ENCODE measurements at regions not wholly inside any gene's neighbourhood (a gene's known extent, or its start where the extent isn't known, plus 50 kb on each side); places are given as distances from the start of the nearest gene placed in this dataset.

DNA sequence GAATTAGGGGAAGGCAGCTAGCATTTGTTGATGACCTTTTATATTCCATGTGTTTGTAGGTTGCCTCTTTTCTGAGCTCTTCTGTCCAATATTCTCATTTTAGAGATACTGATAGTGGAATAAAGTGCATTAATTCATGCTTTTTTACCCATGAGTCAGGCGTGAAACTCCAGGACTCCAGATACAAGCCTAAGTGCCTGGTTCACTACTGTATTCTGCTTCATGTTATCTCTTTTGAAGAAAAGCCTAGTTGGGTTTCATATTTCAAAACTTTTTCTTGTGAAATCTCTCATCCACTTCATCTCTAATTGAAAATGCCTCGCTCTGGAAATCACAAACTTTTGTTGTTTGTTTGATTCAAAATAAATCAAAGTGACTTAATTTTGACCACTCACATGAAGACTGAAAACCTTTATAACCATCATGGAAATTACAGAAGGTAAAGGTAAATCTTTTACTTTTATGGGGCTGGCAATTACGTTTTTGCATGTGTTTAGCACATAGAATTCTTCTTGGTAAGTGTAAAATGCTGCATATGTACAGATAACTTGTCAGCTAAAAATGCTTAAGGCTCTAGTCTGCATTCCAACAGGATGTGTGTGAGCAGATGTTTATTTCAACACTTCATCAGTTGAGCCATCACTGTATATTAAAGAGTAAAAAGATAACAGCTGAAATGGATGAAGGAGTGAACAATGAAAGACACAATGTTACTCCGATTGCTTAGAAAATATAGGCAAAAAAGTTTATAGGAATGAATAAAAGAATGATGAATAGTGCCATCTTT, 961.8 kb upstream of the CELF2 start:
- ChIA-PET CTCF (no interaction called here), POLR2A (no interaction called here)
- Histone ChIP-seq H4K20me1 (replicated peaks; ENCODE audit: control insufficient read depth, extremely low read depth, insufficient read depth, low read length) (no peaks in the 10 kb centered on the region), H3K4me1 (ENCODE audit: control insufficient read depth, extremely low read depth, insufficient read depth, low read length) (no peaks in the 10 kb centered on the region), H3K79me2 (ENCODE audit: control insufficient read depth, insufficient read depth, low read length) (no peaks in the 10 kb centered on the region), H3K4me2 (ENCODE audit: insufficient read depth, low read length) (no peak overlapping the region), H3K9me1 (replicated peaks; ENCODE audit: control insufficient read depth, extremely low read depth, insufficient read depth, low read length) (no peaks in the 10 kb centered on the region), H3K36me3 (ENCODE audit: control insufficient read depth in 2 of 2, extremely low read depth in 1 of 2, insufficient read depth in 2 of 2, low read length in 2 of 2) (no peaks in the 10 kb centered on the region), H3K9ac (replicated peaks; ENCODE audit: extremely low read depth, insufficient read depth, low read length) (no peak overlapping the region), H3K27me3 (ENCODE audit: control insufficient read depth in 2 of 2, insufficient read depth in 2 of 2, low read length in 2 of 2) (no peaks in the 10 kb centered on the region), H3K9me3 (replicated peaks; ENCODE audit: control insufficient read depth, insufficient read depth, low read length) (no peaks in the 10 kb centered on the region), H3K4me3 (replicated peaks in 1 of 3; ENCODE audit: insufficient read depth in 1 of 3, low read depth in 1 of 3, low read length in 3 of 3) (no peak overlapping the region), H3K27ac (ENCODE audit: insufficient read depth, low read depth, low read length) (no peak overlapping the region), H2AFZ (ENCODE audit: low read depth, low read length) (no peak overlapping the region)
- TF ChIP-seq POLR2AphosphoS5 (IDR thresholded peaks at IDR 0.05; ENCODE audit: insufficient read depth, low read depth, low read length) = no peak
- TF ChIP-seq MYC (IDR thresholded peaks at IDR 0.05; ENCODE audit: low read depth, low read length) = no peak
- TF ChIP-seq, protein P1, sequence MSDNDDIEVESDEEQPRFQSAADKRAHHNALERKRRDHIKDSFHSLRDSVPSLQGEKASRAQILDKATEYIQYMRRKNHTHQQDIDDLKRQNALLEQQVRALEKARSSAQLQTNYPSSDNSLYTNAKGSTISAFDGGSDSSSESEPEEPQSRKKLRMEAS (IDR thresholded peaks at IDR 0.05; ENCODE audit: insufficient read depth, insufficient read length) = no peak
- TF ChIP-seq, protein P2, sequence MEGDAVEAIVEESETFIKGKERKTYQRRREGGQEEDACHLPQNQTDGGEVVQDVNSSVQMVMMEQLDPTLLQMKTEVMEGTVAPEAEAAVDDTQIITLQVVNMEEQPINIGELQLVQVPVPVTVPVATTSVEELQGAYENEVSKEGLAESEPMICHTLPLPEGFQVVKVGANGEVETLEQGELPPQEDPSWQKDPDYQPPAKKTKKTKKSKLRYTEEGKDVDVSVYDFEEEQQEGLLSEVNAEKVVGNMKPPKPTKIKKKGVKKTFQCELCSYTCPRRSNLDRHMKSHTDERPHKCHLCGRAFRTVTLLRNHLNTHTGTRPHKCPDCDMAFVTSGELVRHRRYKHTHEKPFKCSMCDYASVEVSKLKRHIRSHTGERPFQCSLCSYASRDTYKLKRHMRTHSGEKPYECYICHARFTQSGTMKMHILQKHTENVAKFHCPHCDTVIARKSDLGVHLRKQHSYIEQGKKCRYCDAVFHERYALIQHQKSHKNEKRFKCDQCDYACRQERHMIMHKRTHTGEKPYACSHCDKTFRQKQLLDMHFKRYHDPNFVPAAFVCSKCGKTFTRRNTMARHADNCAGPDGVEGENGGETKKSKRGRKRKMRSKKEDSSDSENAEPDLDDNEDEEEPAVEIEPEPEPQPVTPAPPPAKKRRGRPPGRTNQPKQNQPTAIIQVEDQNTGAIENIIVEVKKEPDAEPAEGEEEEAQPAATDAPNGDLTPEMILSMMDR (IDR thresholded peaks at IDR 0.05; ENCODE audit: extremely low read depth in 1 of 2, insufficient read depth in 1 of 2, low read depth in 1 of 2, low read length in 2 of 2) = no peak
- TF ChIP-seq JUN (IDR thresholded peaks at IDR 0.05; ENCODE audit: borderline replicate concordance, insufficient read depth, insufficient read length, low read depth) = no peak
- no peak for TF ChIP-seq FOS (IDR thresholded peaks at IDR 0.05; ENCODE audit: borderline replicate concordance, insufficient read depth, low read length)
- no peak for TF ChIP-seq GATA2 (IDR thresholded peaks at IDR 0.05; ENCODE audit: insufficient read depth, insufficient read length, low read depth, low read length)
- no peak for TF ChIP-seq EZH2 (IDR thresholded peaks at IDR 0.05; ENCODE audit: borderline replicate concordance, low read depth, low read length, severe bottlenecking)
- no peak for TF ChIP-seq POLR2A (IDR thresholded peaks at IDR 0.05; ENCODE audit: low read depth, low read length)
- no TSS peak for BruUV-seq (replicated peaks)
- FAIRE-seq (no peak), DNase-seq (ENCODE audit: low read depth, low spot score) (no peak)
- intact Hi-C loops (cut with micrococcal nuclease) (no loop called here), dilution Hi-C loops (cut with MboI; ENCODE audit: extremely low pct_ligation_motif_present, low sequenced_read_pairs) (no loop called here)

Measured in endothelial cell of umbilical vein (primary cell).